Natural killer cell (primary cell): ENCODE measurements at regions not wholly inside any gene's neighbourhood (a gene's known extent, or its start where the extent isn't known, plus 50 kb on each side); places are given as distances from the start of the nearest gene placed in this dataset.

ENCODE experiments used
- ATAC-seq, 3 donors: fragments of 150-1000 bp in 2 of 3; fragments of 200-7000 bp in 1 of 3; cut with Tn5 transposase; 1 replicate in 1 of 3; 2 replicates in 2 of 3; pipeline ENCODE4 v1.10.0; 2021; ENCODE audit warnings: mild to moderate bottlenecking in 2 of 3, moderate library complexity in 2 of 3
- DNase-seq, 2 donors: peaks; one replicate each; pipeline versions ENCODE4 v3.0.0 to v3.0.0-alpha.2; 2013 to 2021; ENCODE audit warnings: mixed read lengths in 1 of 2
- H3K27ac ChIP-seq: one replicate; pipeline ENCODE4 v1.5.1; 2013; ENCODE audit warnings: mild to moderate bottlenecking, low read length
- H3K27me3 ChIP-seq: one replicate; pipeline ENCODE4 v1.6.1; 2013; ENCODE audit warnings: low read length; ENCODE audit not compliant: control insufficient read depth, insufficient read depth
- H3K36me3 ChIP-seq: one replicate; pipeline ENCODE4 v1.6.1; 2013; ENCODE audit warnings: low read length; ENCODE audit not compliant: control insufficient read depth, insufficient read depth
- H3K4me1 ChIP-seq: one replicate; pipeline ENCODE4 v1.6.1; 2013; ENCODE audit warnings: low read length; ENCODE audit not compliant: control insufficient read depth, insufficient read depth
- H3K4me3 ChIP-seq: one replicate; pipeline ENCODE4 v1.5.1; 2013; ENCODE audit warnings: low read length
- H3K9me3 ChIP-seq: one replicate; pipeline ENCODE4 v1.6.1; 2013; ENCODE audit warnings: low read length; ENCODE audit not compliant: control insufficient read depth, insufficient read depth
- H3K27ac Mint-ChIP-seq, 2 donors: one replicate each; pipeline ENCODE4 v1.8.0; 2022; ENCODE audit warnings: mild to moderate bottlenecking in 2 of 2, mixed read lengths in 2 of 2, moderate library complexity in 1 of 2
- H3K27me3 Mint-ChIP-seq, 2 donors: one replicate each; pipeline ENCODE4 v1.8.0; 2022; ENCODE audit warnings: low read depth in 2 of 2, mixed read lengths in 2 of 2
- H3K36me3 Mint-ChIP-seq: one replicate; pipeline ENCODE4 v1.8.0; 2022; ENCODE audit warnings: mixed read lengths
- H3K4me1 Mint-ChIP-seq, 2 donors: one replicate each; pipeline ENCODE4 v1.8.0; 2022; ENCODE audit warnings: mixed read lengths in 2 of 2
- H3K4me3 Mint-ChIP-seq: one replicate; pipeline ENCODE4 v1.8.0; 2022; ENCODE audit warnings: mild to moderate bottlenecking, moderate library complexity, mixed read lengths
- H3K9me3 Mint-ChIP-seq, 2 donors: one replicate each; pipeline ENCODE4 v1.8.0; 2022; ENCODE audit warnings: mixed read lengths in 2 of 2
- CTCF ChIP-seq: fragments of 200-600 bp; IDR thresholded peaks from one replicate; pipeline ENCODE4 v1.8.0; 2022; ENCODE audit warnings: antibody characterized with exemption
- WGBS: methylation state at CpG from one replicate; pipeline ENCODE4 v1.1.7; 2013; ENCODE audit warnings: missing lambda C conversion rate; ENCODE audit not compliant: insufficient coverage; 5-methylcytosine and 5-hydroxymethylcytosine counted together
- intact Hi-C: fragments of 100-400 bp; cut with micrococcal nuclease; formaldehyde crosslinking; loops from one replicate; pipeline ENCODE4 v1.14.2; 2022

GRCh38 chr4:25535701-25536473, 119.8 kb upstream of the SLC34A2 start:
- Mint-ChIP-seq H3K27ac (no peak overlapping the region), H3K36me3 (no peaks in the 10 kb centered on the region), H3K4me3 (no peak overlapping the region), H3K27me3 (peaks cover 5 to 7% of the 10 kb centered on the region in 2 donors), H3K4me1 (no peaks in the 10 kb centered on the region), H3K9me3 (peaks cover 0 to 2% of the 10 kb centered on the region in 2 donors)
- Histone ChIP-seq H3K4me1 (no peaks in the 10 kb centered on the region), H3K27ac (no peak overlapping the region), H3K27me3 (no peaks in the 10 kb centered on the region), H3K36me3 (no peaks in the 10 kb centered on the region), H3K4me3 (no peak overlapping the region), H3K9me3 (no peaks in the 10 kb centered on the region)
- ATAC-seq (no peak), DNase-seq (no peak)
- TF ChIP-seq CTCF: no peak
- intact Hi-C loops: no loop called here
- WGBS: 83% methylated on average over 10 of the region's 10 CpGs

- TF ChIP-seq CTCF: no peak
- H3K27me3 Mint-ChIP-seq: peaks cover 3 to 7% of the 10 kb centered on the region in 2 donors
- no peaks in the 10 kb centered on the region for H3K4me1 ChIP-seq
- intact Hi-C loops: no loop called here
- no peaks in the 10 kb centered on the region for H3K36me3 ChIP-seq
- WGBS: 68% methylated on average over 4 of the region's 7 CpGs
- no peaks in the 10 kb centered on the region for H3K4me1 Mint-ChIP-seq
- H3K27ac Mint-ChIP-seq: no peak overlapping the region
- H3K9me3 Mint-ChIP-seq: peaks cover 0 to under 1% of the 10 kb centered on the region in 2 donors
- H3K9me3 ChIP-seq: no peaks in the 10 kb centered on the region
- H3K36me3 Mint-ChIP-seq: no peaks in the 10 kb centered on the region
- no peak overlapping the region for H3K4me3 ChIP-seq
- no peak overlapping the region for H3K27ac ChIP-seq
- no peak overlapping the region for H3K4me3 Mint-ChIP-seq
- ATAC-seq (no peak), DNase-seq (no peak)
- H3K27me3 ChIP-seq: no peaks in the 10 kb centered on the region
Measured at GRCh38 chr4:25536564-25537320, 118.9 kb upstream of the SLC34A2 start.

- ATAC-seq (no peak), DNase-seq (no peak)
- Mint-ChIP-seq H3K4me3 (no peak overlapping the region), H3K27me3 (peaks cover 2% of the 10 kb centered on the region in 2 donors), H3K27ac (no peak overlapping the region), H3K9me3 (no peaks in the 10 kb centered on the region), H3K4me1 (no peaks in the 10 kb centered on the region), H3K36me3 (no peaks in the 10 kb centered on the region)
- WGBS: 85% methylated on average over 4 of the region's 4 CpGs
- Histone ChIP-seq H3K27me3 (no peaks in the 10 kb centered on the region), H3K9me3 (no peaks in the 10 kb centered on the region), H3K4me3 (no peak overlapping the region), H3K36me3 (no peaks in the 10 kb centered on the region), H3K27ac (no peak overlapping the region), H3K4me1 (no peaks in the 10 kb centered on the region)
- TF ChIP-seq CTCF: no peak
- intact Hi-C loops: no loop called here
Measured at GRCh38 chr4:25538430-25538829, 117.2 kb upstream of the SLC34A2 start.
